T-helper 17 cell (primary cell): ENCODE measurements at regions not wholly inside any gene's neighbourhood (a gene's known extent, or its start where the extent isn't known, plus 50 kb on each side); places are given as distances from the start of the nearest gene placed in this dataset.
A peak's percentile ranks its signal among the peaks of the same experiment; 100 is the strongest.

ENCODE experiments used
- ATAC-seq: fragments of 150-1000 bp; cut with Tn5 transposase; 2 replicates; pipeline ENCODE4 v1.10.0; 2021; ENCODE audit warnings: mild to moderate bottlenecking, moderate library complexity
- DNase-seq, 3 donors: peaks; one replicate each; pipeline versions ENCODE4 v3.0.0 to v3.0.0-alpha.2; 2020 to 2021
- H3K9me3 ChIP-seq: one replicate; pipeline ENCODE4 v1.7.0; 2013; ENCODE audit warnings: low read length, mild to moderate bottlenecking; ENCODE audit not compliant: control insufficient read depth, poor library complexity, severe bottlenecking
- H3K27ac Mint-ChIP-seq: one replicate; pipeline ENCODE4 v1.8.0; 2022; ENCODE audit warnings: mild to moderate bottlenecking, moderate library complexity, mixed read lengths
- H3K27me3 Mint-ChIP-seq: one replicate; pipeline ENCODE4 v1.8.0; 2022; ENCODE audit warnings: mixed read lengths
- H3K36me3 Mint-ChIP-seq: one replicate; pipeline ENCODE4 v1.8.0; 2022; ENCODE audit warnings: low read depth, mixed read lengths
- H3K4me1 Mint-ChIP-seq: one replicate; pipeline ENCODE4 v1.8.0; 2022; ENCODE audit warnings: mild to moderate bottlenecking, mixed read lengths
- H3K4me3 Mint-ChIP-seq: one replicate; pipeline ENCODE4 v1.8.0; 2022; ENCODE audit warnings: mild to moderate bottlenecking, moderate library complexity, mixed read lengths

DNA sequence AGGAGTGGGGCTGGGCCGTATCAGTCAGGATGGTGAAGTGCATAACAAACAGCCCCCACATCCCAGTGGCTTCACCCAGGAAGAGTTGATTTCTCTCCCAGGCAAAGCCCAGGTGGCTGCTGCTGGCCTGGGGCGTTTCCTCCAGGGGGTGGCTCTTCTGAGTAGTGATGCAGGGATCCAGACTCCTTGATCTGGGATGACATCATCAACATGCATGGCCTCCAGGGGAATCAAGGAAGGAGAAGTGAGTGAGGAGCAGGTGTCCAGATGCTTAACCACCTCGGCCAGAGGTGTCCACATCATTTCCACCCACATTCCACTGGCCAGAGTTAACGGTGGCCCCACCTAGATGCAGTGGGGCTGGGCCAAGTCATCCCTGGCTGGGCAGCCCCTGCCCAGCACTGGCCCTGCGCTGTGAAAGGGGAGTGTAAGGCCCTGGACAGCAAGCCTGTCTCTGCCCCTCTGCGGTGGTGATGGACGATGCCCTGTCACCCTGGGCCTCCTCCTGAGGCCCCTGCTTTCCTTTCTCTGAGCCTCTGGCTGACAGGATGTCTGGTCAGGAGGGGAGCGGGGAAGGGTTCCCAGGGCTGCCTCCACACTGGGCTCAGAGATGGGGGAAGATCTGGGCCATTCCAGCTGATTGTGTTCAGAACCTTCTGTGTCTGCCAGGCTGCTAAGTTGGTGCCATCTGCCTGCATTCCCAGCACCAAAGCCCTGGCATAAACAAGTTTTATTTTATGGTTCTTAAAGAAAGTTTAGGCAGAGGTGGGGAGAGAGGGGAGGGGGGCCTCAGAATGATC is 598.2 kb downstream of the MATN1 start:
- H3K4me3 Mint-ChIP-seq, result no peak overlapping the region
- no peak for ATAC-seq
- H3K9me3 ChIP-seq, result no peaks in the 10 kb centered on the region
- H3K27me3 Mint-ChIP-seq, result peaks cover 13% of the 10 kb centered on the region
- H3K27ac Mint-ChIP-seq, result no peak overlapping the region
- H3K4me1 Mint-ChIP-seq, result peaks cover 3% of the 10 kb centered on the region
- peaks cover 2% of the 10 kb centered on the region for H3K36me3 Mint-ChIP-seq
- DNase-seq, result no peak

DNA sequence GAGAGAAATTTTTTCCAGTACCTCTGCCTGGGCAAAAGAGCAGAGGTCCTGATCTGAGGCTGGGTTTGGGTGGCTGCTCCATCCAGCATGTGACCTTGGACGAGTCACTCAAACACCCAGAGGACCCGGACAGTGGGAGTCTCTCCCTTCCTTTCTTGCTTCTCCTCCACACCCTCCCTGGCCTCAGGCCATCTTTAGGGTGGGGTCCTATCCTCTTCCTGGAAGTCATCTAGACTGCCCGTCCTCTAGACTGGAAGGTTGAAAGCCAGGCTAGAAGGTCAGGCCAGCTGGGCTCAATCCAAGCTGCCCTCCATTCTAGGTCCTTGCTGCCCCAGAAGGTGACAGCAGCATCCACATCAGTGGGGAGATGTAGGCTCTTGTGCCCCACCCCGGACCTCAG is 599.5 kb downstream of the MATN1 start:
- Mint-ChIP-seq H3K4me3 (no peak overlapping the region), H3K27ac (peak overlapping the region; percentile 59), H3K36me3 (peaks cover 2% of the 10 kb centered on the region), H3K4me1 (peaks cover 3% of the 10 kb centered on the region), H3K27me3 (peaks cover 13% of the 10 kb centered on the region)
- DNase-seq (no peak), ATAC-seq (no peak)
- no peaks in the 10 kb centered on the region for H3K9me3 ChIP-seq

DNA sequence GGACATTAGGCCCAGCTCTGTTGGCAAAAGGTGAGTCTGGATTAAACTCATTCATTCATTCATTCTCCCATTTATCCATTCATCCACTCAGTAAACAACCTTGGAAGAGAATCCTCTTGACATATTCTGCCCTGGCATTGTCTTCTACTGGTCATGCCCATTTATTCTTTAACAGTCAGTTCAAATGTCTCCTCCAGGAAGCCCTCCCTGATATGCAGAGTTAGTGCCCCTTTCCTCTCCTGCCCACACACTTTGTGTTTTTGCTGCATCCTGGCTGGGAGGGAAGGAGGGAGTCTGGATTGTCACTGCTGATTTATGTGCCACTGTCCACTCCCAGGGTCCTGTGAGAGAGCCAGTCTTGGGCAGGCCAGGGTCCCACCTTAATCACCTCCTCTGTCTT is 600.3 kb downstream of the MATN1 start:
- Mint-ChIP-seq H3K27me3 (peaks cover 13% of the 10 kb centered on the region), H3K4me3 (no peak overlapping the region), H3K36me3 (peaks cover 2% of the 10 kb centered on the region), H3K4me1 (peaks cover 3% of the 10 kb centered on the region), H3K27ac (peak overlapping the region; percentile 59)
- DNase-seq (no peak), ATAC-seq (no peak)
- no peaks in the 10 kb centered on the region for H3K9me3 ChIP-seq

DNA sequence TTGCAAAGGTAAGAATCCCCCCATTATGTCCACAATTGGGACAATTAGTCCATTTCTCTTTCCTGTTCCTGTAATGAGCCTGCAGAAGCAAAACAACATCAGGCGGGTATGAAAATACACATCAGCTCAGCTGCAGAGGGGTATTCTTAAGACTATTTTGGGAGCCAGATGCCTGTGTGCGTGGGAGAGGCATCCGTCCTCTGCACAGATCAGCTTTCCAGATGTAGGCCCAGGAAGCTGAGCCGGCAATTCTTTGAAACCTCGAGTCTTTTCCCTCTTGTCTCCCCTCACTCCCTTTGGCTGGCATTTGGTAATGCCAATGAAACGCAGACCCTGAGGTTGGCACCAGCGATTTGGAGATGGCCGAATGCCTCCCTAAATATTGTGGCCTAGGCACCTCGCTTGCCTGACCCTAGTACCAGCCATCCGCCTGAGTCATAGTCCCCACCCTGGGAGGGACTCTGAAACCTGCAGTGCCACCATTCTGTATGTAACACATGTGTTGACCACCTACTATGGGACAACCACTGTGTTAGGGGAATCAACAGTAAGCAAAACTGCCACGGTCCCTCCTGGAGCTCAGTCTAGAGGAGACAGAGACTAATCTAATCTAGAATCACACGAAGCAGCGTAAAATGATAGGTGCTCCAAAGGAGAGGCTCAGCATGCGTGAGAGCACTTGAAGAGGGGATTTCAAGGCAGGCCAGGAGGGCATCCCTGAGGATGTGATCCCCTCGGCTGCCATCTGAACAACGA is 603.0 kb downstream of the MATN1 start:
- no peak for ATAC-seq
- H3K4me3 Mint-ChIP-seq, result no peak overlapping the region
- H3K9me3 ChIP-seq, result no peaks in the 10 kb centered on the region
- peaks cover 20% of the 10 kb centered on the region for H3K27me3 Mint-ChIP-seq
- H3K27ac Mint-ChIP-seq, result no peak overlapping the region
- no peaks in the 10 kb centered on the region for H3K4me1 Mint-ChIP-seq
- peaks cover 4% of the 10 kb centered on the region for H3K36me3 Mint-ChIP-seq
- DNase-seq, result no peak

DNA sequence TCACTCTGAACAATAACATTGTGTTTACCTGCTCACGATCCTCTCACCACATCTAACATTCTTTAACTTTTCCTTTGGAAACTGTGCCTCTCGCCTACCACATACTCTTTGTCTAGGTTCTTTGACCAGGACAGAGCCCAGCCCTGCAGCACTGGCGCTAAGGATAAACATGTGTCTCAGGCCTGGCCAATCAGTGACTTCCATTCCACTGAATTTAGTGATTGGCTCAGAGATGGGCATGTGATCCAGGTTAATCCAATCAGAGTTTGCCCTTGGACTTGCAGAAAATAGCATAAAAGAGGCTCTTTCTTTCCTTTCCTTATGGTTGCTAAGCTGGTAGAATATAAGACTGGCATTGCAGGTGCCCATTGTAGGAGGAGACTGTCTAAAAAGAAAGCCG is 605.7 kb downstream of the MATN1 start:
- no peaks in the 10 kb centered on the region for H3K9me3 ChIP-seq
- Mint-ChIP-seq H3K27ac (no peak overlapping the region), H3K4me1 (no peaks in the 10 kb centered on the region), H3K27me3 (peaks cover 28% of the 10 kb centered on the region), H3K36me3 (peaks cover 5% of the 10 kb centered on the region), H3K4me3 (no peak overlapping the region)
- no peak for DNase-seq
- ATAC-seq, result no peak

DNA sequence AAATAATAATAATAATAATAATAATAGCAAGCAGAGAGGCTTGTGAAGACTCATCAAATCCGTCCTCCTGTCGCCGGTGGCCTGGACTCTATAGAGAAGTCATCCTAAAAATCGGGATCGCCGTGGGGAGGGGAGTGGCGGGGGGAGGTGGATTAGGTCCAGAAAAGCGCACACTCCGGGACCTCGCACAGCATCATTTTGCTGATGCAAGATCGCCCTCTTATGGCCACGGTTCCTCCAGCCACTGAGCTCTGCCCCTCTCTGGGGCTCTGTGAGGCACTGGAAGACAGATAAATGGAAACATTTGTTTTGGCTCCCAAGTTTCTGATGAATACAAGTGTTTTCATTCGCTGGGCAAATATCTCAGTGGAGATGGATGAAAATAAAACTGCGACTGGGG is 612.0 kb downstream of the MATN1 start:
- no peak for ATAC-seq
- H3K27me3 Mint-ChIP-seq, result peaks cover 65% of the 10 kb centered on the region

DNA sequence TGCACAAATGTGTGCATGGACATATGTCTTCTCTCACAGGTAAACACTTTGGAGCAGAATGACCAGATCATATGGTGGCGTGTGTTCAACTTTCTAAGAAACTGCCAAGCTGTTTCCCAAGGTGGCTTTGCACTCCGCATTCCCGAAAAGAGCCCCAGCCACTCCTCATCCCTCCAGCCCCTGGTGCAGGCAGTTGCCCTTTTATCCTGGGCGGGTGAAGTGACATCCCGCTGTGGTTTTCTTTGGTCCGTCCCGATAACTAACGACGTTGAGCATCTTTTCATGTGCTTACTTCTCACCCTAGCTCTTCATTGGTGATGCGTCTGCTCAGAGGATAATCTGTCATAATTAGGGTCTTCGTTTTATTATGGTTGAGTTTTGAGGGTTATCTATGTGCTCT is 612.5 kb downstream of the MATN1 start:
- Mint-ChIP-seq H3K36me3 (peaks cover 4% of the 10 kb centered on the region), H3K27me3 (peaks cover 60% of the 10 kb centered on the region), H3K4me3 (no peak overlapping the region), H3K4me1 (no peaks in the 10 kb centered on the region), H3K27ac (no peak overlapping the region)
- ATAC-seq (no peak), DNase-seq (no peak)
- no peaks in the 10 kb centered on the region for H3K9me3 ChIP-seq

More for the DNA sequence above, 612.0 kb downstream of the MATN1 start:
- DNase-seq, result no peak
- H3K4me3 Mint-ChIP-seq, result no peak overlapping the region
- H3K4me1 Mint-ChIP-seq, result no peaks in the 10 kb centered on the region
- H3K9me3 ChIP-seq, result no peaks in the 10 kb centered on the region
- H3K36me3 Mint-ChIP-seq, result peaks cover 6% of the 10 kb centered on the region
- H3K27ac Mint-ChIP-seq, result no peak overlapping the region

DNA sequence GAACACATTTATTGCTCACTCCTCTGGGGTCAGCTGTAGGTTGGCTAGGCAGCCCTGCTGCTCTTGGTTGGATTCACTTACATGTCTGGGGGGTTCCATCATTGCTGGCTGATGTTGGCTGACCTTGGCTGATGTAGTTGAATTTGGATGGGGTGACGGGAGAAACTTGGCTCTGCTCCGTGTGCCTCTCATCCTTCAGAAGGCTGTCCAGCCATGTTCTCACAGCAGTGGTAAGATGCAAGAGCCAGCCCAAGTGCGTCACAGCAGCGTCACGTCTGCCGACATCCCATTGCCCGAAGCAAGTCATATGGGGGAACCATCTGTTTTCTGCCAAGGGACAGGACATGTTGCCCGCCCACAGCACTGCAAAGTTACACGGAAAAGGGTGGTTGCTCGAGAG is 613.5 kb downstream of the MATN1 start:
- DNase-seq (no peak), ATAC-seq (no peak)
- Mint-ChIP-seq H3K4me1 (no peaks in the 10 kb centered on the region), H3K27me3 (peaks cover 60% of the 10 kb centered on the region), H3K4me3 (no peak overlapping the region), H3K27ac (no peak overlapping the region), H3K36me3 (peaks cover 4% of the 10 kb centered on the region)
- H3K9me3 ChIP-seq, result no peaks in the 10 kb centered on the region

DNA sequence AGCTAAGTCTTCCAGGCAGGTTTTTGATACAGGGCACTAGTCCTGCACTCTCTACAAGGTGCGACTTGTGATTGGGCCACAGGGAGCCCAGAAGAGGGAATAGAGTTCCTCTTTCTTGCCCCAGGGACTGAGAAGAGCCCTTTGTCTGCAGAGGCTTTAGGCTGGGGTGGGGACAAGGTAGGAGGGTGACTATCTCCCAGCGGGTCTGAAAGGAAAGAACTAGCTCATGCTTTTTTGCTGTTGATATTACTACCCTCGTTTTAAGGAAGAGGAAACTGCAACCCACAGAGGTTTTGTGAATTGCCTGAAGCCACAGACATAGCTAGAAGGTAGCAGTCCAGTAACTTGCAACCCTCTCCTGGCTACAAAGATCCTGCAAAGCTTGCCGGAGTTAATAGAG is 615.2 kb downstream of the MATN1 start:
- no peaks in the 10 kb centered on the region for H3K4me1 Mint-ChIP-seq
- H3K9me3 ChIP-seq, result no peaks in the 10 kb centered on the region
- H3K4me3 Mint-ChIP-seq, result no peak overlapping the region
- H3K27me3 Mint-ChIP-seq, result peaks cover 65% of the 10 kb centered on the region
- DNase-seq (no peak), ATAC-seq (no peak)
- H3K27ac Mint-ChIP-seq, result no peak overlapping the region
- peaks cover 2% of the 10 kb centered on the region for H3K36me3 Mint-ChIP-seq

DNA sequence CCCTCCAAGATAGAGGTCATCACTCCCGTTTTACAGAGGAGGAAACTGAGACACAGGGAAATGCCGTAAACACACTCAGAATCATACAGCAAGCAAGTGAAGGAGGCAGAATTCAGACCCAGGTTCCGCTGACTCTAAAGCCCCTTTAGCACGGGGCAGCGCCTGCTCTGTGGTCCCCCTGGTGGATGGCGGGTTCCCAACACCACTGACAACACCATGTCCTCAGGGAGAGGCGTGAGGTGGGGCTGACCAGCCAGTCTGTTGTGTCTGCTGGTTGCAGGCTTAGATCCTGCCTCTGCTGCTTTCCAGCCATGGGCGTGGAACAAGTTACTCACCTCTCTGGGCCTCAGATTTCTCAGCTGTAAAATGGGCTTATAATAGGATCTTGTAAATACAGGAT is 617.3 kb downstream of the MATN1 start:
- H3K27ac Mint-ChIP-seq, result no peak overlapping the region
- no peaks in the 10 kb centered on the region for H3K36me3 Mint-ChIP-seq
- H3K4me1 Mint-ChIP-seq, result no peaks in the 10 kb centered on the region
- no peak overlapping the region for H3K4me3 Mint-ChIP-seq
- no peak for ATAC-seq
- H3K27me3 Mint-ChIP-seq, result peaks cover 58% of the 10 kb centered on the region
- no peaks in the 10 kb centered on the region for H3K9me3 ChIP-seq
- no peak for DNase-seq

DNA sequence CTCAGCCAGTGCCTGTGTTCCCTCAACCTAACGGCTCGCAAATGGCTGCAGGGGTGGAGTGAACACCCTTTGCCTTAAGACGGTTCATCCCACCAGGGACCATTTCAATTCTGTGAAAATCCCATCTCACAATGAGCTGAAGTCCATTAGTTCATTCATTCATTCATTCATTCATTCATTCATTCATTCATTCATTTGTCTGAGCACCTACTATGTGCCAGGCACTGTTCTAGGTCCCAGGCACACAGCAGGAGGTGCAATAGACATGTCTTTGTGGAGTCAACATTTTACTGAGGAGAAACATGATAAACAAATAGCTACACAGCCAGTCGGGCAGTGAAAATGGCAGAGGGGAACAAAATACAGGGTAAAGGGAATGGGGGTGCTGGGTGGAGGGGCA is 618.8 kb downstream of the MATN1 start:
- ATAC-seq, result no peak
- no peaks in the 10 kb centered on the region for H3K9me3 ChIP-seq
- H3K4me1 Mint-ChIP-seq, result no peaks in the 10 kb centered on the region
- no peak overlapping the region for H3K4me3 Mint-ChIP-seq
- no peak overlapping the region for H3K27ac Mint-ChIP-seq
- H3K27me3 Mint-ChIP-seq, result peaks cover 49% of the 10 kb centered on the region
- DNase-seq, result no peak
- no peaks in the 10 kb centered on the region for H3K36me3 Mint-ChIP-seq

DNA sequence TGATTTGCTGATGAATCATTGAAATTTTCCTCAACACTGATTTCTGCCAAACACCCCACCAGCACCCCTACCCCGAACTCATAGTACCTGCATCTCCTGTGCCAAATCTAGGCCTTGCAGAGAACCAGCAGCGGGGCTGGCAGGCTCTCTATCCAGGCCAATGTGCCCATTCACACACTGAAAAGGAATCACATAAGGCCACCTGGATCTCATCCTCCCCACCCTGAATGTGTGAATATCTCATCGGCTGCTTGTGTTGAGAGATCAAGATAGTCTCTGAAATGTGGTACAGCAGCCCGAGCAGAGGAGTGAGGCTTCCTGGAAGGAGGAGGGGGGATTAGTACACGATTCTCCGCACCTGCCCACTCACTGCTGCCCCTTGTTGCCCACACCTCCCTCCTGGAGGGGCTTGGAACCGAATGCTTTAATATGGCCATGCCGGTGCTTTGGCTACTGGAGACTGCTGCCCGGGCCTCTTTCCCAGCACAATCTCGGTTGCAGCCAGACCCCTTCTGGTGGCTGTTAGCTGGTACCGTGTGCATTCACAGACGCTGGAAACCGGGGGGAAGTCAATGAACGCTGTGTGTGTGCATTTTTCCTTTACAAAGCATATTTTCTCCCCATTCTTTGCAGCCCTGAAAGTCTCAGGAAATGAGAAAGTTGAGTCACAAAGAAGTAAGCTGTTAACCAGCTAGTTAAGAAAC is 619.5 kb downstream of the MATN1 start:
- H3K4me3 Mint-ChIP-seq, result no peak overlapping the region
- H3K27me3 Mint-ChIP-seq, result peaks cover 43% of the 10 kb centered on the region
- no peak overlapping the region for H3K27ac Mint-ChIP-seq
- DNase-seq (no peak), ATAC-seq (no peak)
- H3K36me3 Mint-ChIP-seq, result no peaks in the 10 kb centered on the region
- H3K9me3 ChIP-seq, result no peaks in the 10 kb centered on the region
- no peaks in the 10 kb centered on the region for H3K4me1 Mint-ChIP-seq

DNA sequence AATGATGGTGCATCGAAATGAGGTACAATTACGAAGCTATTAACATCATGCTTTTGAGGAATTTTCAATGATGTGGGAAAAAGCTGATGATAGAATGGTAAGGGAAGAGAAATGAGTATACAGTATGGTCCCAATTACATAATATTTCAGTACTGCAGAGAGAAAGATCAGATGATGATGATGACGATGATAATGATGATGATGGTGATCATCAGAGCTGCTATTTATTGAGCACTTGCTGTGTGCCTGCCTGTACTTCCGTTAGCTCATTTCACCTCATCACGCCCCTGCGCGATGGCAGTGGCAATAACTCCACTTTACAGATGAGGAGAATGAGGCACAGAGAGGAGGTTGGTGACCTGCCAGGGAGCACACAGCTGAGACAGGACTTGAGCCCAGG is 620.8 kb downstream of the MATN1 start:
- no peaks in the 10 kb centered on the region for H3K9me3 ChIP-seq
- DNase-seq (no peak), ATAC-seq (no peak)
- Mint-ChIP-seq H3K4me1 (no peaks in the 10 kb centered on the region), H3K27ac (no peak overlapping the region), H3K36me3 (no peaks in the 10 kb centered on the region), H3K27me3 (peaks cover 33% of the 10 kb centered on the region), H3K4me3 (no peak overlapping the region)
